Vagina (tissue), 2 donors: ENCODE measurements at regions not wholly inside any gene's neighbourhood (a gene's known extent, or its start where the extent isn't known, plus 50 kb on each side); places are given as distances from the start of the nearest gene placed in this dataset.

ENCODE experiments used
- POLR2A ChIP-seq, 2 donors: fragments of 450-650 bp; IDR thresholded peaks; one replicate each; pipeline ENCODE4 v1.6.1; 2017; ENCODE audit warnings: antibody characterized with exemption in 2 of 2, mild to moderate bottlenecking in 2 of 2, moderate library complexity in 2 of 2
- TF ChIP-seq, protein P1 (sequence below), 3 experiments: fragments of 450-650 bp in 2 of 3; fragments of 200-600 bp in 1 of 3; sonication (generic) in 1 of 3; IDR thresholded peaks; one replicate each; pipeline ENCODE4 v1.5.1; 2017 to 2019; ENCODE audit warnings: antibody characterized with exemption in 3 of 3, mild to moderate bottlenecking in 2 of 3, moderate library complexity in 2 of 3

- TF ChIP-seq, protein P1, sequence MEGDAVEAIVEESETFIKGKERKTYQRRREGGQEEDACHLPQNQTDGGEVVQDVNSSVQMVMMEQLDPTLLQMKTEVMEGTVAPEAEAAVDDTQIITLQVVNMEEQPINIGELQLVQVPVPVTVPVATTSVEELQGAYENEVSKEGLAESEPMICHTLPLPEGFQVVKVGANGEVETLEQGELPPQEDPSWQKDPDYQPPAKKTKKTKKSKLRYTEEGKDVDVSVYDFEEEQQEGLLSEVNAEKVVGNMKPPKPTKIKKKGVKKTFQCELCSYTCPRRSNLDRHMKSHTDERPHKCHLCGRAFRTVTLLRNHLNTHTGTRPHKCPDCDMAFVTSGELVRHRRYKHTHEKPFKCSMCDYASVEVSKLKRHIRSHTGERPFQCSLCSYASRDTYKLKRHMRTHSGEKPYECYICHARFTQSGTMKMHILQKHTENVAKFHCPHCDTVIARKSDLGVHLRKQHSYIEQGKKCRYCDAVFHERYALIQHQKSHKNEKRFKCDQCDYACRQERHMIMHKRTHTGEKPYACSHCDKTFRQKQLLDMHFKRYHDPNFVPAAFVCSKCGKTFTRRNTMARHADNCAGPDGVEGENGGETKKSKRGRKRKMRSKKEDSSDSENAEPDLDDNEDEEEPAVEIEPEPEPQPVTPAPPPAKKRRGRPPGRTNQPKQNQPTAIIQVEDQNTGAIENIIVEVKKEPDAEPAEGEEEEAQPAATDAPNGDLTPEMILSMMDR (IDR thresholded peaks at IDR 0.05) = no peak
- no peak for TF ChIP-seq POLR2A (IDR thresholded peaks at IDR 0.05)
Measured at GRCh38 chr5:6225121-6225607, 153.2 kb downstream of the MED10 start.
